ENCODE measurements at regions not wholly inside any gene's neighbourhood (a gene's known extent, or its start where the extent isn't known, plus 50 kb on each side); places are given as distances from the start of the nearest gene placed in this dataset.

DNA sequence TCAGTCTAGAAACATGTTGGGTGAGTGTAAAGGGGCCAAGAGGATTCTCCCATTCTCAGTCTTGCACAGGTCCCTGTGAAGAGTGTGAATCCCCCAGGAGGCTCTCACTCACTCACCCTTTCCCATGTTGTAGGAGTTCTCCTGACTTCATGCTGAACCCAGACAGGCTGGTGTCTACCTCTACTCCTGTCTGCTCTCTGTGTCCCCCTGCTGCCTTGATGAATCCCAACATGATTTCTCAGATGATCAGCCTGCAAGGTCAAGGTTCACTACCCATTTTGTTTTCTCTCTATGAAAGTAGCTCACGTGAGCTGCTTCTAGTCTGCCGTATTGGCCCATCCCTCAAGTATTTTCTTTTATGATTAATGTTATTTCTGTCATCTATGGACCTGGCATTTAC lies 500.6 kb downstream of the ETS1 start:
- TF ChIP-seq, protein P1, sequence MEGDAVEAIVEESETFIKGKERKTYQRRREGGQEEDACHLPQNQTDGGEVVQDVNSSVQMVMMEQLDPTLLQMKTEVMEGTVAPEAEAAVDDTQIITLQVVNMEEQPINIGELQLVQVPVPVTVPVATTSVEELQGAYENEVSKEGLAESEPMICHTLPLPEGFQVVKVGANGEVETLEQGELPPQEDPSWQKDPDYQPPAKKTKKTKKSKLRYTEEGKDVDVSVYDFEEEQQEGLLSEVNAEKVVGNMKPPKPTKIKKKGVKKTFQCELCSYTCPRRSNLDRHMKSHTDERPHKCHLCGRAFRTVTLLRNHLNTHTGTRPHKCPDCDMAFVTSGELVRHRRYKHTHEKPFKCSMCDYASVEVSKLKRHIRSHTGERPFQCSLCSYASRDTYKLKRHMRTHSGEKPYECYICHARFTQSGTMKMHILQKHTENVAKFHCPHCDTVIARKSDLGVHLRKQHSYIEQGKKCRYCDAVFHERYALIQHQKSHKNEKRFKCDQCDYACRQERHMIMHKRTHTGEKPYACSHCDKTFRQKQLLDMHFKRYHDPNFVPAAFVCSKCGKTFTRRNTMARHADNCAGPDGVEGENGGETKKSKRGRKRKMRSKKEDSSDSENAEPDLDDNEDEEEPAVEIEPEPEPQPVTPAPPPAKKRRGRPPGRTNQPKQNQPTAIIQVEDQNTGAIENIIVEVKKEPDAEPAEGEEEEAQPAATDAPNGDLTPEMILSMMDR (IDR thresholded peaks at IDR 0.05; ENCODE audit: extremely low read depth in 1 of 2, insufficient read depth in 1 of 2, low read depth in 1 of 2, low read length in 2 of 2), result no peak
- TF ChIP-seq POLR2A (IDR thresholded peaks at IDR 0.05; ENCODE audit: low read depth, low read length) (no peak), POLR2AphosphoS5 (IDR thresholded peaks at IDR 0.05; ENCODE audit: insufficient read depth, low read depth, low read length) (no peak), EZH2 (IDR thresholded peaks at IDR 0.05; ENCODE audit: borderline replicate concordance, low read depth, low read length, severe bottlenecking) (no peak), JUN (IDR thresholded peaks at IDR 0.05; ENCODE audit: borderline replicate concordance, insufficient read depth, insufficient read length, low read depth) (no peak), MYC (IDR thresholded peaks at IDR 0.05; ENCODE audit: low read depth, low read length) (no peak), FOS (IDR thresholded peaks at IDR 0.05; ENCODE audit: borderline replicate concordance, insufficient read depth, low read length) (no peak), GATA2 (IDR thresholded peaks at IDR 0.05; ENCODE audit: insufficient read depth, insufficient read length, low read depth, low read length) (no peak)
- TF ChIP-seq, protein P2, sequence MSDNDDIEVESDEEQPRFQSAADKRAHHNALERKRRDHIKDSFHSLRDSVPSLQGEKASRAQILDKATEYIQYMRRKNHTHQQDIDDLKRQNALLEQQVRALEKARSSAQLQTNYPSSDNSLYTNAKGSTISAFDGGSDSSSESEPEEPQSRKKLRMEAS (IDR thresholded peaks at IDR 0.05; ENCODE audit: insufficient read depth, insufficient read length), result no peak

All from endothelial cell of umbilical vein (primary cell).